ENCODE measurements at regions not wholly inside any gene's neighbourhood (a gene's known extent, or its start where the extent isn't known, plus 50 kb on each side); places are given as distances from the start of the nearest gene placed in this dataset.

GRCh38 chr2:212713681-212714080 is 175.1 kb upstream of the ERBB4 start:
- Histone ChIP-seq H3K27ac (no peak overlapping the region), H3K36me3 (no peaks in the 10 kb centered on the region), H3K27me3 (no peaks in the 10 kb centered on the region), H3K9me3 (no peaks in the 10 kb centered on the region), H3K4me3 (no peak overlapping the region), H3K4me1 (no peaks in the 10 kb centered on the region)
- TF ChIP-seq CTCF (IDR thresholded peaks at IDR 0.05): no peak
- no peak for TF ChIP-seq POLR2A (IDR thresholded peaks at IDR 0.05)
- no peak for DNase-seq

GRCh38 chr2:212712991-212713390 is 174.4 kb upstream of the ERBB4 start:
- Histone ChIP-seq H3K27ac (no peak overlapping the region), H3K27me3 (no peaks in the 10 kb centered on the region), H3K4me1 (no peaks in the 10 kb centered on the region), H3K9me3 (no peaks in the 10 kb centered on the region), H3K36me3 (no peaks in the 10 kb centered on the region), H3K4me3 (no peak overlapping the region)
- no peak for TF ChIP-seq CTCF (IDR thresholded peaks at IDR 0.05)
- TF ChIP-seq POLR2A (IDR thresholded peaks at IDR 0.05): no peak
- DNase-seq: no peak

GRCh38 chr2:212712466-212712865 is 173.9 kb upstream of the ERBB4 start:
- TF ChIP-seq CTCF (IDR thresholded peaks at IDR 0.05) (no peak), POLR2A (IDR thresholded peaks at IDR 0.05) (no peak)
- Histone ChIP-seq H3K4me1 (no peaks in the 10 kb centered on the region), H3K9me3 (no peaks in the 10 kb centered on the region), H3K27me3 (no peaks in the 10 kb centered on the region), H3K36me3 (no peaks in the 10 kb centered on the region), H3K27ac (no peak overlapping the region), H3K4me3 (no peak overlapping the region)
- DNase-seq: no peak

- Histone ChIP-seq H3K9me3 (no peaks in the 10 kb centered on the region), H3K36me3 (no peaks in the 10 kb centered on the region), H3K4me1 (no peaks in the 10 kb centered on the region), H3K27me3 (no peaks in the 10 kb centered on the region), H3K4me3 (no peak overlapping the region), H3K27ac (no peak overlapping the region)
- TF ChIP-seq CTCF (IDR thresholded peaks at IDR 0.05) (no peak), POLR2A (IDR thresholded peaks at IDR 0.05) (no peak)
- no peak for DNase-seq
Measured at GRCh38 chr2:212711856-212712255, 173.3 kb upstream of the ERBB4 start.

GRCh38 chr2:212709280-212709679 is 170.7 kb upstream of the ERBB4 start:
- DNase-seq: no peak
- Histone ChIP-seq H3K4me1 (no peaks in the 10 kb centered on the region), H3K4me3 (no peak overlapping the region), H3K27me3 (no peaks in the 10 kb centered on the region), H3K9me3 (no peaks in the 10 kb centered on the region), H3K27ac (no peak overlapping the region), H3K36me3 (no peaks in the 10 kb centered on the region)
- no peak for TF ChIP-seq POLR2A (IDR thresholded peaks at IDR 0.05)
- TF ChIP-seq CTCF (IDR thresholded peaks at IDR 0.05): no peak

- Histone ChIP-seq H3K9me3 (no peaks in the 10 kb centered on the region), H3K4me1 (no peaks in the 10 kb centered on the region), H3K36me3 (no peaks in the 10 kb centered on the region), H3K4me3 (no peak overlapping the region), H3K27ac (no peak overlapping the region), H3K27me3 (no peaks in the 10 kb centered on the region)
- DNase-seq: no peak
- no peak for TF ChIP-seq CTCF (IDR thresholded peaks at IDR 0.05)
- TF ChIP-seq POLR2A (IDR thresholded peaks at IDR 0.05): no peak
Measured at GRCh38 chr2:212708355-212708754, 169.8 kb upstream of the ERBB4 start.

Measured in Peyer's patch (tissue), 4 donors.